ENCODE measurements at regions not wholly inside any gene's neighbourhood (a gene's known extent, or its start where the extent isn't known, plus 50 kb on each side); places are given as distances from the start of the nearest gene placed in this dataset.
"Not testable (repeated sequence)": the region's sequence is repeated elsewhere in the genome, so short reads cannot be mapped to it uniquely, and the experiment has no call there.

GRCh38 chr15:47066392-47066791 lies 650.9 kb upstream of the SEMA6D start:
- DNase-seq: no peak
- intact Hi-C loops (cut with DNase I): no loop called here
- H3K27me3 ChIP-seq: no peaks in the 10 kb centered on the region
- H3K27ac ChIP-seq: no peak overlapping the region
- H3K4me1 ChIP-seq (replicated peaks in 1 of 2): no peaks in the 10 kb centered on the region
- no peak for TF ChIP-seq POLR2A (IDR thresholded peaks at IDR 0.05)
- no peak for TF ChIP-seq CTCF (IDR thresholded peaks at IDR 0.05)
- H3K9me3 ChIP-seq (replicated peaks in 1 of 3): no peaks in the 10 kb centered on the region
- no peak overlapping the region for H3K4me3 ChIP-seq
- WGBS, 4 donors: 65 to 72% (median 71%) methylated on average over 7 of the region's 7 CpGs
- H3K36me3 ChIP-seq (replicated peaks in 1 of 2): no peaks in the 10 kb centered on the region

GRCh38 chr15:47077846-47078245 lies 639.5 kb upstream of the SEMA6D start:
- H3K4me3 ChIP-seq; H3K9me3 ChIP-seq (replicated peaks in 1 of 3); intact Hi-C loops (cut with DNase I); H3K27me3 ChIP-seq; DNase-seq; H3K36me3 ChIP-seq (replicated peaks in 1 of 2); H3K4me1 ChIP-seq (replicated peaks in 1 of 2); H3K27ac ChIP-seq: not testable (repeated sequence)
- 52 to 66% (median 59%) methylated on average over 4 of the region's 4 CpGs for WGBS, 4 donors

- H3K27me3 ChIP-seq: no peaks in the 10 kb centered on the region
- peak overlapping the region in 1 of 4 donors; percentile 34 for H3K4me3 ChIP-seq
- no peaks in the 10 kb centered on the region for H3K4me1 ChIP-seq (replicated peaks in 1 of 2)
- 27 to 32% (median 31%) methylated on average over 2 of the region's 2 CpGs for WGBS, 4 donors
- intact Hi-C loops (cut with DNase I): no loop called here
- H3K9me3 ChIP-seq (replicated peaks in 1 of 3): peaks cover 0 to 5% (median 0%) of the 10 kb centered on the region in 3 donors
- TF ChIP-seq CTCF (IDR thresholded peaks at IDR 0.05): no peak
- TF ChIP-seq POLR2A (IDR thresholded peaks at IDR 0.05): no peak
- DNase-seq: peak in 2 of 7 donors; percentile 20 to 36
- no peaks in the 10 kb centered on the region for H3K36me3 ChIP-seq (replicated peaks in 1 of 2)
- peak overlapping the region in 1 of 5 donors; percentile 16 for H3K27ac ChIP-seq
These were observed 621.5 kb upstream of the SEMA6D start for GRCh38 chr15:47095833-47096232.

GRCh38 chr15:47098526-47098925 lies 618.8 kb upstream of the SEMA6D start:
- H3K27me3 ChIP-seq; DNase-seq; intact Hi-C loops (cut with DNase I); H3K9me3 ChIP-seq (replicated peaks in 1 of 3); H3K4me1 ChIP-seq (replicated peaks in 1 of 2); H3K27ac ChIP-seq; H3K4me3 ChIP-seq; H3K36me3 ChIP-seq (replicated peaks in 1 of 2): not testable (repeated sequence)

GRCh38 chr15:47099801-47100200 lies 617.5 kb upstream of the SEMA6D start:
- H3K4me3 ChIP-seq; H3K9me3 ChIP-seq (replicated peaks in 1 of 3); H3K36me3 ChIP-seq (replicated peaks in 1 of 2); intact Hi-C loops (cut with DNase I); H3K4me1 ChIP-seq (replicated peaks in 1 of 2); H3K27me3 ChIP-seq; DNase-seq; H3K27ac ChIP-seq: not testable (repeated sequence)
- WGBS, 4 donors: 72 to 100% (median 88%) methylated on average over 1 to 6 of the region's 6 CpGs

GRCh38 chr15:47108800-47109199 lies 608.5 kb upstream of the SEMA6D start:
- intact Hi-C loops (cut with DNase I); H3K27me3 ChIP-seq; H3K36me3 ChIP-seq (replicated peaks in 1 of 2); DNase-seq; H3K4me1 ChIP-seq (replicated peaks in 1 of 2); H3K27ac ChIP-seq; H3K4me3 ChIP-seq; H3K9me3 ChIP-seq (replicated peaks in 1 of 3): not testable (repeated sequence)
- WGBS, 4 donors: 81 to 87% (median 85%) methylated on average over 4 of the region's 4 CpGs

Measured in adrenal gland (tissue), 9 donors.